Endodermal cell (in vitro differentiated cells): ENCODE measurements at regions not wholly inside any gene's neighbourhood (a gene's known extent, or its start where the extent isn't known, plus 50 kb on each side); places are given as distances from the start of the nearest gene placed in this dataset.
A peak's percentile ranks its signal among the peaks of the same experiment; 100 is the strongest.

ENCODE experiments used
- DNase-seq: peaks from one replicate; pipeline ENCODE4 v3.0.0-alpha.2; 2017
- H3K27ac ChIP-seq: 2 replicates; pipeline ENCODE4 v1.5.1; 2013; ENCODE audit warnings: mild to moderate bottlenecking, low read depth, low read length, moderate library complexity
- H3K27me3 ChIP-seq: 2 replicates; pipeline ENCODE4 v1.6.1; 2013; ENCODE audit warnings: mild to moderate bottlenecking, low read length, moderate library complexity; ENCODE audit not compliant: insufficient read depth, control insufficient read depth, poor library complexity, severe bottlenecking
- H3K36me3 ChIP-seq: 2 replicates; pipeline ENCODE4 v1.7.0; 2013; ENCODE audit warnings: mild to moderate bottlenecking, low read length, moderate library complexity; ENCODE audit not compliant: control insufficient read depth, insufficient read depth
- H3K4me1 ChIP-seq: one replicate; pipeline ENCODE4 v1.7.0; 2013; ENCODE audit warnings: low read length; ENCODE audit not compliant: control insufficient read depth, insufficient read depth
- H3K4me3 ChIP-seq: 2 replicates; pipeline ENCODE4 v1.5.1; 2013; ENCODE audit warnings: mild to moderate bottlenecking, low read length, moderate library complexity
- H3K9ac ChIP-seq: 2 replicates; pipeline ENCODE4 v1.6.1; 2013; ENCODE audit warnings: mild to moderate bottlenecking, low read length, moderate library complexity; ENCODE audit not compliant: poor library complexity, severe bottlenecking; ENCODE audit errors: extremely low read depth
- H3K9me3 ChIP-seq: 2 replicates; pipeline ENCODE4 v1.6.1; 2013; ENCODE audit warnings: mild to moderate bottlenecking, low read length, moderate library complexity; ENCODE audit not compliant: control insufficient read depth
- H3K27ac Mint-ChIP-seq: 2 replicates; pipeline ENCODE4 v1.8.0; 2020; ENCODE audit warnings: mixed read lengths
- H3K27me3 Mint-ChIP-seq: 2 replicates; pipeline ENCODE4 v1.8.0; 2021; ENCODE audit warnings: mild to moderate bottlenecking, mixed read lengths; ENCODE audit not compliant: insufficient read depth
- H3K36me3 Mint-ChIP-seq: 2 replicates; pipeline ENCODE4 v1.8.0; 2020; ENCODE audit warnings: low read depth, mixed read lengths
- H3K4me1 Mint-ChIP-seq: 2 replicates; pipeline ENCODE4 v1.8.0; 2020; ENCODE audit warnings: mixed read lengths
- H3K4me3 Mint-ChIP-seq: 2 replicates; pipeline ENCODE4 v1.8.0; 2020; ENCODE audit warnings: mild to moderate bottlenecking, moderate library complexity, mixed read lengths
- H3K9me3 Mint-ChIP-seq: 2 replicates; pipeline ENCODE4 v1.8.0; 2020; ENCODE audit warnings: mild to moderate bottlenecking, mixed read lengths
- CTCF ChIP-seq: fragments of 200-600 bp; sonication (generic); conservative IDR thresholded peaks from 2 replicates; pipeline ENCODE4 v1.5.0; 2021; ENCODE audit warnings: antibody characterized with exemption, mild to moderate bottlenecking
- WGBS, 2 experiments: methylation state at CpG; one replicate each; pipeline versions ENCODE4 v1.1.5 to v1.1.7; 2013; ENCODE audit warnings: missing lambda C conversion rate in 2 of 2, mixed read lengths in 1 of 2; ENCODE audit not compliant: insufficient coverage in 1 of 2, insufficient read length in 1 of 2; 5-methylcytosine and 5-hydroxymethylcytosine counted together

GRCh38 chr6:14965424-14966075 lies 280.3 kb upstream of the JARID2 start:
- DNase-seq: no peak
- Mint-ChIP-seq H3K36me3 (peaks cover 2% of the 10 kb centered on the region), H3K9me3 (peaks cover 4% of the 10 kb centered on the region), H3K27me3 (no peaks in the 10 kb centered on the region), H3K27ac (peak overlapping the region; percentile 16), H3K4me1 (peaks cover 23% of the 10 kb centered on the region), H3K4me3 (no peak overlapping the region)
- Histone ChIP-seq H3K9me3 (peaks cover 5% of the 10 kb centered on the region), H3K4me1 (peaks cover 9% of the 10 kb centered on the region), H3K27ac (no peak overlapping the region), H3K27me3 (no peaks in the 10 kb centered on the region), H3K4me3 (no peak overlapping the region), H3K9ac (no peak overlapping the region), H3K36me3 (no peaks in the 10 kb centered on the region)
- WGBS, 2 experiments: 75 to 88% methylated on average over 5 to 10 of the region's 10 CpGs
- no peak for TF ChIP-seq CTCF

GRCh38 chr6:14966096-14966905 lies 279.6 kb upstream of the JARID2 start:
- H3K4me1 Mint-ChIP-seq: peaks cover 23% of the 10 kb centered on the region
- H3K9me3 Mint-ChIP-seq: peaks cover 4% of the 10 kb centered on the region
- Histone ChIP-seq H3K27me3 (no peaks in the 10 kb centered on the region), H3K9ac (no peak overlapping the region), H3K4me1 (peaks cover 9% of the 10 kb centered on the region), H3K36me3 (no peaks in the 10 kb centered on the region), H3K27ac (no peak overlapping the region), H3K9me3 (peaks cover 5% of the 10 kb centered on the region), H3K4me3 (no peak overlapping the region)
- no peak for TF ChIP-seq CTCF
- H3K36me3 Mint-ChIP-seq: peaks cover 2% of the 10 kb centered on the region
- no peaks in the 10 kb centered on the region for H3K27me3 Mint-ChIP-seq
- H3K27ac Mint-ChIP-seq: peak overlapping the region; percentile 16
- WGBS, 2 experiments: 77 to 83% methylated on average over 7 of the region's 8 CpGs
- DNase-seq: peak; percentile 76
- H3K4me3 Mint-ChIP-seq: no peak overlapping the region

GRCh38 chr6:14966906-14967711 lies 278.8 kb upstream of the JARID2 start:
- Histone ChIP-seq H3K27ac (no peak overlapping the region), H3K4me3 (no peak overlapping the region), H3K27me3 (no peaks in the 10 kb centered on the region), H3K4me1 (peaks cover 9% of the 10 kb centered on the region), H3K36me3 (no peaks in the 10 kb centered on the region), H3K9ac (no peak overlapping the region), H3K9me3 (peaks cover 5% of the 10 kb centered on the region)
- 89 to 93% methylated on average over 5 of the region's 5 CpGs for WGBS, 2 experiments
- DNase-seq: no peak
- Mint-ChIP-seq H3K27me3 (no peaks in the 10 kb centered on the region), H3K36me3 (peaks cover 2% of the 10 kb centered on the region), H3K9me3 (peaks cover 4% of the 10 kb centered on the region), H3K4me1 (peaks cover 23% of the 10 kb centered on the region), H3K4me3 (no peak overlapping the region), H3K27ac (no peak overlapping the region)
- no peak for TF ChIP-seq CTCF
